ENCODE measurements at regions not wholly inside any gene's neighbourhood (a gene's known extent, or its start where the extent isn't known, plus 50 kb on each side); places are given as distances from the start of the nearest gene placed in this dataset.

DNA sequence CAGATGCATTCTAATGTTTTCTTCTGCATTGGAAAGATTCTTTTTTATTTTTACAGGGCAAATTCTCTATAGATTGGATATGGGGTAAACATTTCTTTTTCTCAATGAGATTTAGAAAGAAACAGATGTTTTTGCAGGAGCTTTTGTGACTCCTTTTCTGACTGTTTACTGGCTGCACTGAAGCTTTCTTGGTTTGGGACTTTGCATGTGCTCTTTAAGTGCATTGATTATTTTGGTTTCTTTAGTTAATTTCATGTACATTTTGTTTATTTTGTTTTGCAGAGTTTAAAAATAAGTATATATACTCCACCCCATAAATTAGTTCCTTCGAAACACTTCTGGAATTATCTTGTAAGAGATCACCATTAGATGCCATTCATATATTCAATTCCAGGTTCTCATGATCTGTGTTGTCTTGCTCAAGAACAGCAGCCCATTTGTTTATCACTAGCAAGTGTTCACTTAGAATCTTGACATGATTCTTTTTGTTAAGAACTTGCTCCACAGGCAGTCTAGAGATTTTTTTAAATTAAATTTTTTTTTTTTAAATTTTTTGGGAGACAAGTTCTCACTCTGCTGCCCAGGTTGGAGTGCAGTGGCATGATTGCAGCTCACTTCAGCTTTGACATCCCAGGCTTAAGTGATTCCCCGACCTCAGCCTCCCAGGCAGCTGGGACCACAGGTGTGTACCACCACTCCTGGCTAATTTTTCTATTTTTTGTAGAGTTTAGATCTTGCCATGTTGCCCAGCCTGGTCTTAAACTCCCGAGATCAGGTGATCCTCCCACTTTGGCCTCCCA lies 233.7 kb downstream of the MYCN start:
- POLR2A ChIA-PET: no interaction called here
- WGBS (ENCODE audit: low lambda C conversion rate): 26% methylated on average over 3 of the region's 3 CpGs
- Histone ChIP-seq H3K4me1 (ENCODE audit: control insufficient read depth in 1 of 2, insufficient read depth in 2 of 2, low read depth in 1 of 2, low read length in 1 of 2) (no peaks in the 10 kb centered on the region; a peak in 1 of 4 replicates), H3K36me3 (replicated peaks in 1 of 2; ENCODE audit: control insufficient read depth in 1 of 2, insufficient read depth in 2 of 2, low read length in 1 of 2) (no peaks in the 10 kb centered on the region), H3K27me3 (ENCODE audit: insufficient read depth) (no peaks in the 10 kb centered on the region), H3K4me2 (no peak overlapping the region), H3K4me3 (ENCODE audit: low read depth in 2 of 2, low read length in 1 of 2) (no peak overlapping the region), H4K20me1 (ENCODE audit: insufficient read depth) (no peaks in the 10 kb centered on the region), H3K9me2 (no peaks in the 10 kb centered on the region), H3K9me3 (peaks cover 3% of the 10 kb centered on the region; the same call in 1 of the 2 replicates), H3K27ac (ENCODE audit: low read depth in 2 of 2, low read length in 1 of 2) (no peak overlapping the region), H3F3A (replicated peaks; ENCODE audit: insufficient read depth) (no peaks in the 10 kb centered on the region), H3K9ac (no peak overlapping the region), H3K79me2 (ENCODE audit: insufficient read depth) (no peaks in the 10 kb centered on the region), H2AFZ (ENCODE audit: low read depth) (no peak overlapping the region)
- DNase-seq: no peak
- no peak for TF ChIP-seq MEF2A (IDR thresholded peaks at IDR 0.05; ENCODE audit: borderline replicate concordance, low read depth)
- TF ChIP-seq TEAD4 (IDR thresholded peaks at IDR 0.05; ENCODE audit: borderline replicate concordance, insufficient read depth): no peak
- TF ChIP-seq NRF1 (IDR thresholded peaks at IDR 0.05; ENCODE audit: low read depth, low read length): no peak
- TF ChIP-seq, protein P1, sequence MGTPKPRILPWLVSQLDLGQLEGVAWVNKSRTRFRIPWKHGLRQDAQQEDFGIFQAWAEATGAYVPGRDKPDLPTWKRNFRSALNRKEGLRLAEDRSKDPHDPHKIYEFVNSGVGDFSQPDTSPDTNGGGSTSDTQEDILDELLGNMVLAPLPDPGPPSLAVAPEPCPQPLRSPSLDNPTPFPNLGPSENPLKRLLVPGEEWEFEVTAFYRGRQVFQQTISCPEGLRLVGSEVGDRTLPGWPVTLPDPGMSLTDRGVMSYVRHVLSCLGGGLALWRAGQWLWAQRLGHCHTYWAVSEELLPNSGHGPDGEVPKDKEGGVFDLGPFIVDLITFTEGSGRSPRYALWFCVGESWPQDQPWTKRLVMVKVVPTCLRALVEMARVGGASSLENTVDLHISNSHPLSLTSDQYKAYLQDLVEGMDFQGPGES (IDR thresholded peaks at IDR 0.05; ENCODE audit: low read depth, low read length): no peak
- no peak for TF ChIP-seq CHD2 (IDR thresholded peaks at IDR 0.05; ENCODE audit: low read length, partially characterized antibody)
- no peak for TF ChIP-seq CTCF (IDR thresholded peaks at IDR 0.05)
- CTCF ChIA-PET: interaction anchor here (0.9 to 1.9 kb wide), 4 partner anchors 21 to 230 kb away, joined by 3 to 6 read pairs (median 4); no protein-coding TSS in a partner anchor

DNA sequence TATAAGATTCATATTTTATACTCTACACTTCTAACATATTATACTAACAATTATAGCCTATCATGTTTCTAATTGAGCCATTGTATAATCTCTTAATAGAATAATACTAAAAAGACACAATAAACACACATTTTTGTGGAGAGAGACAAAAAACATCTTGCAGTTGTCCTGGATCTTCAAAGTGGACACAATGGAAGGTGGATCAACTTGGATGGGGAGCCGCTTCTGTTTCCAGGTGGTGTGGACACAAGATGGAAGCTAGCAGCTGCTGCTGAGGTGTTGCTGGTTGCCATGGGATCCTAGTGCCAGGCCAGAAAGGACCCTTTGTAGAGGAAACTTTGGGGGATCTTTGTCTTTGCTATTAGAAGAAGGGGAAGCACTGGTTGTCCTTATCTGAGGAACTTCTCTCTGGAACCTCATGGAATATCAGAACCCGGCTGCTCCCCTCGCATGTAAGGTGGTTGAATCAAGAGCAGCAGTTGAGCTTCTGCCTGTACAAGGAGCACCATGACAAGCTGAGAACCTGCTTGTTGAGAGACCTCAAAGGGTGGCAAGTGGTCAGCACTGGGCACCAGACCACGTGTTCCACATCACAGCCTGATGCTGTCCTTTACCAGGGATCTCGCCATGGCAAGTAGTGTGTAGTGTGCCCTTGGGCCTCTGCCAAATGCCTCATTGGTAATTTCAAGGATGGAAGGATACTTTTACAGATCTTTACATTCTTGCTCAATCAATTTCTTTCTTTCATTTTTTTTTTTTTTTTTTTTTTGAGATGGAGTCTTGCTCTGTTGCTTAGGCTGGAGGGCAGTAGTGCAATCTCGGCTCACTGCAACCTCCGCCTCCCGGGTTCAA lies 232.2 kb downstream of the MYCN start:
- WGBS (ENCODE audit: low lambda C conversion rate): 65% methylated on average over 8 of the region's 8 CpGs
- H3K79me2 ChIP-seq (ENCODE audit: insufficient read depth): no peaks in the 10 kb centered on the region
- H3K9me3 ChIP-seq: peaks cover 3% of the 10 kb centered on the region; the same call in 1 of the 2 replicates
- no peaks in the 10 kb centered on the region for H3K9me2 ChIP-seq
- H3K4me1 ChIP-seq (ENCODE audit: control insufficient read depth in 1 of 2, insufficient read depth in 2 of 2, low read depth in 1 of 2, low read length in 1 of 2): no peaks in the 10 kb centered on the region; a peak in 1 of 4 replicates
- TF ChIP-seq RXRA (IDR thresholded peaks at IDR 0.05; ENCODE audit: borderline replicate concordance, low read depth): no peak
- TF ChIP-seq EP300 (IDR thresholded peaks at IDR 0.05; ENCODE audit: borderline replicate concordance in 1 of 2, low read depth in 1 of 2, low read length in 1 of 2): no peak
- no peak for TF ChIP-seq USF2 (IDR thresholded peaks at IDR 0.05; ENCODE audit: borderline replicate concordance, low read depth, low read length)
- DNase-seq: no peak
- H3K4me3 ChIP-seq (ENCODE audit: low read depth in 2 of 2, low read length in 1 of 2): no peak overlapping the region
- ChIA-PET CTCF (interaction anchor here (0.6 to 2.4 kb wide), 3 partner anchors 11 to 77 kb away, joined by 3 to 6 read pairs (median 5); no protein-coding TSS in a partner anchor), POLR2A (no interaction called here)
- no peak overlapping the region for H2AFZ ChIP-seq (ENCODE audit: low read depth)
- no peaks in the 10 kb centered on the region for H3F3A ChIP-seq (replicated peaks; ENCODE audit: insufficient read depth)
- no peak overlapping the region for H3K9ac ChIP-seq
- no peaks in the 10 kb centered on the region for H4K20me1 ChIP-seq (ENCODE audit: insufficient read depth)
- no peak overlapping the region for H3K27ac ChIP-seq (ENCODE audit: low read depth in 2 of 2, low read length in 1 of 2)
- H3K4me2 ChIP-seq: no peak overlapping the region
- no peaks in the 10 kb centered on the region for H3K27me3 ChIP-seq (ENCODE audit: insufficient read depth)
- H3K36me3 ChIP-seq (replicated peaks in 1 of 2; ENCODE audit: control insufficient read depth in 1 of 2, insufficient read depth in 2 of 2, low read length in 1 of 2): no peaks in the 10 kb centered on the region
